T1000 (cell line): ENCODE measurements at regions not wholly inside any gene's neighbourhood (a gene's known extent, or its start where the extent isn't known, plus 50 kb on each side); places are given as distances from the start of the nearest gene placed in this dataset.

ENCODE experiments used
- DNase-seq: peaks from one replicate; lab custom pipeline; 2025; ENCODE audit warnings: mixed read lengths; lab: John Stamatoyannopoulos, UW

DNA sequence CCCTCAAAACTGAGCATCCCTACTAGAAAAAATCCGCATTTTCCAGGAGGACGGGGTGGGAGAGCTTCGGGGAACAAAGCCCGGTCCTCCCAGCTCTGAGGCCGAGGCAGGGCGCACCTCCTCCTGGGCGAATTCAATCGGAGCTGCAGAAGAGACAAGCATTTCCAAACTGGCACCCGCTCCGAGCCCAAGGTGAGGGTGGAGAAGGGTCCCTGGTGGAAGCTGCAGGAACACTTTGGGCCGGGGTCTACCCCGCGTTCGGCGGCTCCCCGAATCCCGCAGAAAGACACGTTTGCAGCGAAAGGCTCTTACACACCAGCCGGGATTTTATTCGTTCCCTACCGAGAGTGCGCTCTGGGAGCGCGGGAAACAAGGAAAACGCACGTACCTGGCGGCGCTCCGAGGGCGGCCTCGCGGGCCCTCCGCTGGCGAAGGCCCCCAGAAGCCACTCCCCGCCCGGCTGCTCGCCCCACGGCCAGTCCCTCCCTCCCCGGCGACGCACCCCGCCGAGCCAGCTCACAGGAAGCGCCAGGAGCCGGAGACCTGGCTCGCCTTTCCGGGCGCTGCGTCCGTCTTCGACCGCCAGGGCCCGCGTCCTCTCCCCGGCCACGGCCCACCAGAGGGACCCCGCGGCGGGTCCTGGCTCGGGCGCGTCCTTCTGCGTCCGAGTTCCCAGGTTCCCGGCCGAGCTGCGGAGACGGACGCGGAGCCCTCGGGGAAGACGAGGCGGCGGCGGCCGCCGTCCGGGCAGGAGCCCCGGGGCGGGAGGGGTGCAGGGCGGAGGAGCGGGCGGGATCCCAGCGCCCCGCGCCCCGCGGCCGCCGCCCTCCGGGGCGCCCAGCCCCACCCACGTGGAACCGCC, 49.8 kb upstream of the BAHCC1 start:
- DNase-seq = peak; percentile 87
